ENCODE measurements at regions not wholly inside any gene's neighbourhood (a gene's known extent, or its start where the extent isn't known, plus 50 kb on each side); places are given as distances from the start of the nearest gene placed in this dataset.

GRCh38 chr2:62304429-62305417, 108.8 kb downstream of the B3GNT2 start:
- no peak overlapping the region for H3K4me3 ChIP-seq (ENCODE audit: low read depth, low read length)
- TF ChIP-seq, protein P1, sequence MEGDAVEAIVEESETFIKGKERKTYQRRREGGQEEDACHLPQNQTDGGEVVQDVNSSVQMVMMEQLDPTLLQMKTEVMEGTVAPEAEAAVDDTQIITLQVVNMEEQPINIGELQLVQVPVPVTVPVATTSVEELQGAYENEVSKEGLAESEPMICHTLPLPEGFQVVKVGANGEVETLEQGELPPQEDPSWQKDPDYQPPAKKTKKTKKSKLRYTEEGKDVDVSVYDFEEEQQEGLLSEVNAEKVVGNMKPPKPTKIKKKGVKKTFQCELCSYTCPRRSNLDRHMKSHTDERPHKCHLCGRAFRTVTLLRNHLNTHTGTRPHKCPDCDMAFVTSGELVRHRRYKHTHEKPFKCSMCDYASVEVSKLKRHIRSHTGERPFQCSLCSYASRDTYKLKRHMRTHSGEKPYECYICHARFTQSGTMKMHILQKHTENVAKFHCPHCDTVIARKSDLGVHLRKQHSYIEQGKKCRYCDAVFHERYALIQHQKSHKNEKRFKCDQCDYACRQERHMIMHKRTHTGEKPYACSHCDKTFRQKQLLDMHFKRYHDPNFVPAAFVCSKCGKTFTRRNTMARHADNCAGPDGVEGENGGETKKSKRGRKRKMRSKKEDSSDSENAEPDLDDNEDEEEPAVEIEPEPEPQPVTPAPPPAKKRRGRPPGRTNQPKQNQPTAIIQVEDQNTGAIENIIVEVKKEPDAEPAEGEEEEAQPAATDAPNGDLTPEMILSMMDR (IDR thresholded peaks at IDR 0.05; ENCODE audit: low read depth, low read length), result no peak

GRCh38 chr2:62303788-62304187, 107.9 kb downstream of the B3GNT2 start:
- TF ChIP-seq, protein P1 (IDR thresholded peaks at IDR 0.05; ENCODE audit: low read depth, low read length), result no peak
- H3K4me3 ChIP-seq (ENCODE audit: low read depth, low read length), result no peak overlapping the region

DNA sequence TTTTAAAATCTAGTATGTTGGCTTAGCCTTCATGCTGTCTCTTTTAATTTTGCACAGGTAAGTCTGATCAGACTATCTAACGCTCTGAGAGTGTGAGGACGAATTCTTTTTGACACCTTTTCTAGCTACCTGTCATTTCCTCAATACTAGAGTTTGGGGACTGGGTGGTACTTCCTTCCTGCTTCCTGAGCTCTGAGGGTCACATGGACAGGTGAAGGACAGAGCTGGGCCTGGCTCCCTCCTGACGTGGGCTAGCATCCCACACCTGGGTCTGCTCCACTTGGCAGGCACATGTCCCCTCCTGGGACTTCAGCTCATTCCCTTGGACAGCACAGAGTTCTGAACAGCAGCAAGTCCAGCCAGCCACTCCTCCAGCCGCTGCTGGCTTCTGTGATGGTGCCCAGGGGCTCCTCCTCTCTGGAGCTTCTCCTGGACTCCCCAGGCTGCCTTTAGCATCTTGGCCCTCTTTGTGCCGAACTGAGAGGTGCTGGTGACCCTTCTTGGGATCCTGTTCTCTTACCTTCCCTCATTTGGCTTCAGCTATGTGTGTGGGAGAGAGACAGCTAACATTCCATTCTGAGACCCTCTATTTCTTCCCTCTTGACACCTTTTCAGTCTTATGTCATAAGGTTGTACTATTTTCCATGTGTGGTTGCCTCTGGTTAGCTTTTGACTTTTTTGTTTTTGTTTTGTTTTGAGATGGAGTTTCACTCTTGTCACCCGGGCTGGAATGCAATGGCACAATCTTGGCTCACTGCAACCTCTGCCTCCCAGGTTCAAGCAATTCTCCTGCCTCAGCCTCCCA, 106.9 kb downstream of the B3GNT2 start:
- no peak overlapping the region for H3K4me3 ChIP-seq (ENCODE audit: low read depth, low read length)
- TF ChIP-seq, protein P1 (IDR thresholded peaks at IDR 0.05; ENCODE audit: low read depth, low read length), result no peak

GRCh38 chr2:62300925-62301324, 105.0 kb downstream of the B3GNT2 start:
- no peak overlapping the region for H3K4me3 ChIP-seq (ENCODE audit: low read depth, low read length)
- TF ChIP-seq, protein P1 (IDR thresholded peaks at IDR 0.05; ENCODE audit: low read depth, low read length), result no peak

GRCh38 chr2:62297624-62298010, 101.7 kb downstream of the B3GNT2 start:
- H3K4me3 ChIP-seq (ENCODE audit: low read depth, low read length), result no peak overlapping the region
- TF ChIP-seq, protein P1 (IDR thresholded peaks at IDR 0.05; ENCODE audit: low read depth, low read length), result no peak

DNA sequence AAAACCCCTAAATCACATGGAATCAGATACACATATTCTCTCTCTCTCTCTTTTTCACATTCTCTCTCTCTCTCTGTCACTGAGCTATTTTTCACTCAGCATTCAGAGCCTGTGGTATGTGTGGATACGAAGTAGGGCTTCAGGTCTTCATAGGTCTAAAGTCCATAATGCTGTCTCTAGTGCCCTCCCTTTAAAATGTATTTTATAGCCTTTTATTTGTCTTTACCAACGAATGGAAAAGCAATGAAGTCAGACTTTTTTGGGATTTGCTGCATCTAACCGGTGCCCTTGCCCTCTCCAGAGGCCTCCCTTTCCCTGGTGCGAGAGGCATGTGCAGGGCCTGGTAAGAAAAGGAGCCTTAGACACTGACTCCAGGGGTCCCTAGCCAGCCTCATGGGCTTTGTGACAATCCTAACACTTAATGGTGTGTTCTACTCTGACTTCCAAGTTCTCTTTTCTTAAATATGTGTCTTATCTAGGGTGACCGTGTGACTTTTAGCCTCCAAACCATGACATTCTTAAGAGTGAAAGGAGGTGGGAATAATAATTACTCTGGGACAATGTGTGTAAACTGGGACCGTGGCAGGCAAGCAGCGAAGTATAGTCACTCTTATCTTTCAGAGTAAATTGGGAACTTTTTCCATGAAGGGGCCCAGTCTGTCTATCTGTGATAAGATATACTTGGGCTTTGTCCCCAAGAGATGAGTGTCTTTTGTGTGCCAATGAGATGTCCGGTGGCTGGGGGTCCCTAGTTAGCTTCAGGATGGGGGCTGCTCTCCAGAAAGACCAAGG, 101.1 kb downstream of the B3GNT2 start:
- TF ChIP-seq, protein P1 (IDR thresholded peaks at IDR 0.05; ENCODE audit: low read depth, low read length), result no peak
- H3K4me3 ChIP-seq (ENCODE audit: low read depth, low read length), result no peak overlapping the region
